HS-5 (cell line): ENCODE measurements at regions not wholly inside any gene's neighbourhood (a gene's known extent, or its start where the extent isn't known, plus 50 kb on each side); places are given as distances from the start of the nearest gene placed in this dataset.
"Not testable (repeated sequence)": the region's sequence is repeated elsewhere in the genome, so short reads cannot be mapped to it uniquely, and the experiment has no call there.

Source experiments
- DNase-seq: peaks from one replicate; pipeline ENCODE4 v3.0.0-alpha.2; 2012; ENCODE audit warnings: low read depth

DNA sequence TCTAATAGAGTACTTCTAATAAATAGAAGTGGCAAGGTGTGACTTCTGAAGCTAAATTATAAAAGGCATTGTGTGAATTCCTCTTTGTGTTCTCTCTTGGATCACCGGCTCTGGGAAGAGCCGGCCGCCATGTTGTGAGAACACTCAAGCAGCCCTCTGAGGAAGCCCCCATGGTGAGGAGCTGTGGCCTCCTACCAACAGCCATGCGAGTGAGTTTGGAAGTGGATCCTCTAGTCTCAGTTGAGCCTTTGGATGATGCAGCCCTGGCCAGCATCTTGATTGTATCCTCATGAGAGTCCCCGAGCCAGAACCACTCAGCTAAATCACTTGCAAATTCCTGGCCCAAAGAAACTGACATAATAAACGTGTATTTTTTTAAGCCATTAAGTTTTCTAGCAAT, 94.5 kb upstream of the CARD11 start:
- no peak for DNase-seq

DNA sequence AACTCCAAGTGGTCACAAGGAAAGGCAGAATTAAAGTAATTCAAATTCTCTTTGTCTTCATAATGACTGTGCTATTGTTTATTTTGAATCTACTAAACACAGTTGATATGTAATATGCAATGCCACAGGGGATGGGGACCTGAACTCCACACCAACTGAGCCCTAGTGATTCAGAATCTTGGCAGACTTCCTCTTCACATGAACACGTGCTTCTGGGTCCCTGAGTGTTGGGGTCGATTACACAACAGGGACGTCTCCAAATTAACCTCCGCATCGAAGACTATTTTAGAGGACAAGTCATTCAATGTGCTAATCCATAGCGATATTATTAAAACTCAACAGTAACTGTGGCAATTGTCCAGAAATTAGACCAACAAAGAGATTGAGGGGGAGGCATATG, 95.3 kb upstream of the CARD11 start:
- DNase-seq, result no peak

DNA sequence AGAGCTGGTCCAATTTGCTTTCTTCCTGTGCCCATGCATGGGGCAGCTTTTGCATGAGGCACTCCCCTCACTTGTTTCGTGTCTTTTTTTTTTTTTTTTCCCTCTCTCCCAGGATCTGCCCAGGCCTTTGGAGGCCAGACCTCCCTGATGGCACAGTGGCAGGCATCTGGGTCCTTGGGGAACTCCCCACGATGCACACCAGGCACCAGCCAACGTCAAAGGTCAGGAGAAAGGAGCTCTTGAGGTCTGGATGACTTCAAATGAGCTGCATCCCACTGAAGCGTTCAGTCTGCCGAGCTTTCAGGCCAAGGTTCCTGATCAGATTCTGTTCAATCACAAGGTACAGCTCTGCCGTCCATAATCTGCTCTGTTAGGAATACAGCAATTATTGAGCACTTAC, 97.2 kb upstream of the CARD11 start:
- DNase-seq, result no peak

DNA sequence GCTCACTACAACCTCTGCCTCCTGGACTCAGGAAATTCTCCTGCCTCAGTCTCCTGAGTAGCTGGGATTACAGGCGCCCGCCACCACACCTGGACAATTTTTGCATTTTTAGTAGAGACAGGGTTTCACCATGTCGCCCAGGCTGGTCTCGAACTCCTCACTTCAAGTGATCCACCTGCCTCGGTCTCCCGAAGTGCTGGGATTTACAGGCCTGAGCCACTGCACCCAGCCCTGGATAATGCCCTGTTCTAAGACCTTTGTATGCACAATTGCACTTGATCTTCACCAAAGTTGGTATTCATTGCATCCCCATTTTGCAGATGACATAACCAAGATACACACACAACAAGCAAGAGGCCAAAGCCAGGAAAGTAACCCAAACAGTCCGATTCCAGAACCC, 97.7 kb upstream of the CARD11 start:
- no peak for DNase-seq

DNA sequence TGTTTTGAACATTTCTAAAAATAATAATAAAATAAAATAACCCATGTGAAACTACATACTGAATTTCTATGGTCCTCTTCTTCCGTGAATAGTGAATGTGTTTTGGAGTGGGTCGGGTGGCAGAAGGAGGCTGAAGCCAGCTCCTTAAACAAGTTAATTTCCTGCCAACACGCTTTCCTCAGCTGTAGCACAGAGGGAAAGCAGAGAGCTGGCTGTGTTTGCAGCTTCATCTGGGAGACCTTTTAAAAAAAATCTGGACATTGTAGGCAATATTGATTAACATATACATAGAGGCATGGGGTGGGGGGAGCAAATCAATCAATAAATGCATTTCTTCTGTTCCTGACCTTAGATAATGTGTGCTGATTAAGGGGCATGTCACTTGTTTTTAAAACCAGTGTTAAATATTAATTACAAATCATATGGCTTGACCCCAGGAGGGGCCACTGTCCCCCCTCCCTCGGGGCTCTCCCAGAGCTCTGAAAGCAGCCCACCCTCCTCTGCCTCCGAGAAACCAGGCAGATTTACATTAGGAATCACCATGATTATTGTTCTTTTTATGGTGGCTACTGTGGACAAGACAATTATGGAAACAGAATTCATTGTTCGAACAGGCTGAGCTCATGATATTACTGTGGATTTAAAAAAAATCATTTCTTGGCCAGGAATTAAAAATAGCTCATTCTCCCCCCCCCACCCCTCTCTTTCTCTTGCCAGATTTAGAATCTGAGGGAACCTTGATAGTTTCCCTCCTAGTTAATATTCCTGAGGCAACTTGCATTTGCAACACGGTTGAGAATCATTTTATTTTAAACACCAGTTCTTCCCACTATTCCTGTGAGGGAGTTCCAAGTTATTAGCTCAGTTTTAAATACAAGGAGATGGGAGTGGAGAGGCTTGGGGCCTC, 100.5 kb upstream of the CARD11 start:
- no peak for DNase-seq

DNA sequence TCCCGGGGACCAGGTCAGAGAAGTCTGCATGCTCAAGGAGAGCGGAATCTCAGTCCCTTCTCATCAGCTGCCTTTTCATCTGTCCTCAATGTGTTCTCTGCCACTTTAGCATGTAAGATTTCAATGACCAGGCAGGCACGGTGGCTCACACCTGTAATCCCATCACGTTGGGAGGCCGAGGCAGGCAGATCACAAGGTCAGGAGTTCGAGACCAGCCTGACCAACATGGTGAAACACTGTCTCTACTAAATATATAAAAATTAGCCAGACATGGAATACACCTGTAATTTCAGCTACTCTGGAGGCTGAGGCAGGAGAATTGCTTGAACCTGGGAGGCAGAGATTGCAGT, 101.1 kb upstream of the CARD11 start:
- DNase-seq, result not testable (repeated sequence)

DNA sequence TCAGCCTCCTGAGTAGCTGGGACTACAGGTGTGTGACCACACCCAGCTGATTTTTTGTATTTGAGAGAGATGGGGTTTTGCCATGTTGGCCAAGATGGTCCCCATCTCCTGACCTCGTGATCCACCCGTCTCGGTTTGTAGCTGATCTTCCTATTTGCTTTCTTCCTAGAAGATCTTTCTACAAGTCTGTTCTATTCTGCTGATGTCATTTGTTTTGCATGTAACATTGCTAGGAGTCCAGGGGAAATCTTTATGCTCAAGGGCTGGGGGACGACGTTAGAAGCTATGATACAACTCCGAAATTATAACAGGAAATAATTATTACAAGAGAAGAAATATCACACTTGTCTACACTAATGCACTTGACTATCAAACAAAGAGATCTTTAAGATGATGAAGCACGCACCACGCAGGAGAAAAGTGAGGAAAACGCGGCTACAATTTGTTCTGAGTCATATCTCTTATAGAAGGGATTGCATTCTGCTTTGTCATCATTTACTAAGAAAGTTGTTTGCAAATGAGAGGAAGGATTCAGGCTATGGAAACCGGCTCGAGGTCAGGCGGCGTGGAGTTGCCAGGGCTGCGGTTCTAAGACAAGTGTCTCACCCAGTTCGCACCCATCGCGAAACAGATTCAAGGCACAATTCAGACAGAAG, 103.0 kb upstream of the CARD11 start:
- DNase-seq, result no peak

DNA sequence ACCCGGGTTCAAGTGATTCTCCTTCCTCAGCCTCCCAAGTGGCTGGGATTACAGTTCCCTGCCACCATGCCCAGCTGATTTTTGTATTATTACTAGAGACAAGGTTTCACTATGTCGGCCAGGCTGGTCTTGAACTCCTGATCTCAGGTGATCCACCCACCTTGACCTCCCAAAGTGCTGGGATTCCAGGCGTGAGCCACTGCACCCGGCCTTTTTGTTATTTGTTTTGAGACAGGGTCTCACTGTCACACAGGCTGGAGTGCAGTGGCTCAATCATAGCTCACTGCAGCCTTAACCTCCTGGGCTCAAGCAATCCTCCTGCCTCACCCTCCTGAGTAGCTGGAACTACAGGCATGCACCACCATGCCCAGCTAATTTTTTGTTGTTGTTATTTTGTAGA, 104.8 kb upstream of the CARD11 start:
- DNase-seq, result not testable (repeated sequence)

DNA sequence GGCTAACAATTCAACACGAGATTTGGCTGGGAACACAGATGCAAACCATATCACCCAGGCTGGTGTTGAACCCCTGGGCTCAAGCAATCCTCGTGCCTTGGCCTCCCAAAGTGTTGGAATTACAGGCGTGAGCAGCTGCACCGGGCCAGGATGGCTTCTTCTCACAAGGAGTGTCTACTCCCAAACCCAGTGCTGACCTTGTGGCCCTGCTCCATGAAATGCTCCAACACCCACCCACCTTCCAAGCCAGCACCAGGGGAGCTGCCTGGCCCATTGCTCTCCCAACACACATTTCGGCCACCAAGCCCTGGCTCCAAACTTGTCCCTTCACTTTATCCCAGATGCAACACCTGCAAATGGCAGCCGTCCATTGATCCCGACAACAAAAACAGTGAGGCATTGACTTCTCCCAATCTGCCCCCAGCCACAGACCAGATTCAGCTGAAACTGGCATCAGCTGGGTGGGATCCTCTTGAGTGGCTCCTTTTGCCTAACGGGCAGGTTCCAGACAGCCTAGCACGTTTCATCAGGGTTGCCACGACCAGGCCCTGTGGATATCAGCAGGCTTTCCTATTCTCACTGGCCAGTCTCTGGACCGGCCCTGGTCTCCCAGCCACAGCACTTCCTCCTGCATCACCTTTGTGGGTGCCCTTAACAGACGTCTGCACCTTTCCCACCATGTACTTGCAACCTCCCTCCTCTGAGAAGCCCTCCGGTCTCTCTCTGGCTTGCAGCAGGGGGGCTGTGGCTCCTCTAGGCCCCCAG, 105.7 kb upstream of the CARD11 start:
- no peak for DNase-seq

DNA sequence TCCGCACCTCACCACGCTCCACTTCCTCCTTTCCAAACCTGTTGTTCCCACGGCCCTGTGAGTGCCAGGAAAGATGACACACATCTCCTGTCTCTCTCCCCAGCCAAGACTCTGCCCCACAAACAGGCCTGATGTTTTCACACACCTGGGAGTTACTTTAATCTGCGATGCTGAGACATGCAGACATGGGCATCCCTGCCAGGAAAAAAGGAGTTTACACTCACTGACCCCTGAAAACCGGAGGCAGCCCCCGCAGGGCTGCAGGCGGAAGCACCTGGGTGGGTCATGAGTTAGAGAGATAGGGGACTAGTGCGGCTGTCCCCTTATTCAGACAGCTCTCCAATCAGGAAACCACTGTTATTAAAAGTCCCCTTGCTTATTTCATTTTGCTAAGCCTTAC, 106.4 kb upstream of the CARD11 start:
- DNase-seq, result no peak

DNA sequence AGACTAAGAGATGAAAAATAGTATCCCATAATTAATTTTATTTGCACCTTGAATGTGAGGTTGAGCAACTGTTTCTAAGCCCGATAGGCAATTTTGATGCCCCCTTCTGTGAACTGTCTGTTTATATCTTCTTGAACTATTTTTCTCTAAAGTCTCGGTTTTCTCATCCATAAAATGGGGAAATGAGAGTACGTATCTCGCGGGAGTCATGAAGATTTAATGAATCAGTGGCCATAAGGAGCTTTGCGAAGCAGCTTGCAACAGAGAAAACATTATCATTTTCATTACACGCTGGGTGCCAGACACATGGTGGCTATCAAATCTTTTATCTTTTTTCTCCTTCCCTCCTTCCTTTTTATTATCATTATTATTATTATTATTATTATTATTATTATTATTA, 108.1 kb upstream of the CARD11 start:
- DNase-seq, result no peak

DNA sequence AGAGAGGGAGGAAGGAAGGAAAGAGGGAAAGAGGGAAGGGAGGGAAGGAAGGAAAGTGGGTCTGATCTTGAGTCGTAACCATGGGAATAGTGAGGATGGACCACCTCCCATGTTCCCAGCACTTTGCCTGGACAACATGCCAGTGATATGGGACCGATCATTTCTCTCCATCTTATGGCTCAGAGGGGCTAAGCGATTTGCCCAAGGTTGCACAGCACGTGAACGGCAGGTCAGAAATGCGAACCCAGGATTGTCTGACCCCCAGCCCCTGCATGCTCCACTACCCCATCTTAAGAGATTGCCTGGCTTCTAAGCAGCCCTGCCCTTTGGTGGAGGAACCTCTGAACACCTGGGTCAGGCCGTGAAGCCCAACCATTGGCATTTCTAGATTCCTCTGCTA, 109.0 kb upstream of the CARD11 start:
- DNase-seq, result no peak

DNA sequence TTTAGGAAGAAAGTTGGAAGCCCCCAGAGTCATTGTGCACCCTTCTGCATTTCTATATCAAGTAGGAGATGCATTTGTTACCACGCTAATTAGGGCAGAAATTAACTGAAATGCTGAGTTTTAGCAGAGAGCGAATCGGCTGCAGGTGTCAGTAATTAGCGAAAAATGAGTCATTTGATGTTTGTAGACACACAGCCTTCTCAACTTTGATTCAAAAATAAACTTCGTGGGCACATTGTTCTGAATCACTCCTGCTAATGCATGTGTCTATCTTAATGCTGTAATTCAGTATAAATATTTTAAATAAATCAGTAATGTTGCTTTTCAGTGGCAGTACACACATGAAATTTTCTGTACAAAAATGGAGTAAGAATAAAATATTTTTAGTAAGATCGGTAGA, 109.5 kb upstream of the CARD11 start:
- DNase-seq, result no peak

DNA sequence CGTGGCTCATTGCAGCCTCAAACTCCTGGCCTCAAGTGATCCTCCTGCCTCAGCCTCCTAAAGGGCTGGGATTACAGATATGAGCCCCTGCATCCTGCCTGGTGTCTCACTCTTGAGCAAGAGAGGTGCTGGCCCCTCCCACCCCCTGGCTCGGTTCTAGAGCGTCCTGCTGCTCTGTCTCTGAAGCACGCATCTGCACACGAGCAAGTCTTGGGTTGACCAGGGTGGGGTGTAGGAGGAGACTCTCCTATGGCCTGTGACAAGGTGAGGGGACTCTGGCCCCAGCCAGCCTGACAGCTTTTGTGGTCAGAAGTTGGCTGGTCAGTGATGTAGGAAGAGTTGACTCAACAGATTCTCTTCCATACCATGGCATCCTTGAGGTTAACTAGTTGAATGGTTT, 110.7 kb upstream of the CARD11 start:
- DNase-seq, result no peak

DNA sequence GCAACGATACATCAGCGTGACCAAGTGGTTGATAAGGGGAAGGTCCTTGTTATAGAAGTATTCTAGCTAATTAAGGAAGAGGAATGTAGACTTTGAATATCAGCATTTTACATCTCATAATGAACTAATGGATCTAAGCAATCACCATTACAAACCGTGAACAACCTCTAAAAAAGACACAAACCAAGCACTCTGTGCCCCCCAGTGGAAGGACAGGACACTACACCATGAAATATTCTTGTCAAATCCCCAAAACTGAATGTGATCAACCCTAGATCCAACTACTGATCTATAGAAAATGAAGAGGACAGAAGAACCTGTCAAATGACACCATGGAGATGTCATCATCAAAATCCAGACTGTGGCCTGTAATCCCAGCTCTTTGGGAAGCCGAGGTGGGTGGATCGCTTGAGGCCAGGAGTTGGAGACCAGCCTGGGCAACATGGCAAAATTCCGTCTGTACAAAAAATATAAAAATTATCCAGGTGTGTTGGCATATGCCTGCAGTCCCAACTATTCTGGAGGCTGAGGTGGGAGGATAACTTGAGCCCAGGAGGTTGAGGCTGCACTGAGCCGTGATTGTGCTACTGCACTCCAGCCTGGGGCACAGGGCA, 111.3 kb upstream of the CARD11 start:
- peak; percentile 11 for DNase-seq

DNA sequence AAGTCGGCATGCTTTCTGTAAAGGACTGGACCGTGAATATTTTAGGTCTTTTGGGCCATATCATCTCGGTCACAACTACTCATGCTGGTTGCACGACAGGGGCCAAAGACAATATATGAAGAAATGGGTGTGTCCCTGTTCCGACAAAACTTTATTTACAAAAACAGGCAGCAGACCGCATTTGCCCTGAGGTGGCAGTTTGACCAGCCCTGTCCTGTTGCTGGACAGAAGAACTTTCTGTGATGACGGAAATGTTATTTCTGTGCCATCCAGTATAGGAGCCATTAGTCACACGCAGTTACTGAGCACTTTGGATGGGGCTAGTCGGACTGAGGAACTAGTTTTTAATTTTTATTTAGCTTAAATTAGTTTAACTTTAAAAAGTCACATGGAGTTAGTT, 112.8 kb upstream of the CARD11 start:
- no peak for DNase-seq

DNA sequence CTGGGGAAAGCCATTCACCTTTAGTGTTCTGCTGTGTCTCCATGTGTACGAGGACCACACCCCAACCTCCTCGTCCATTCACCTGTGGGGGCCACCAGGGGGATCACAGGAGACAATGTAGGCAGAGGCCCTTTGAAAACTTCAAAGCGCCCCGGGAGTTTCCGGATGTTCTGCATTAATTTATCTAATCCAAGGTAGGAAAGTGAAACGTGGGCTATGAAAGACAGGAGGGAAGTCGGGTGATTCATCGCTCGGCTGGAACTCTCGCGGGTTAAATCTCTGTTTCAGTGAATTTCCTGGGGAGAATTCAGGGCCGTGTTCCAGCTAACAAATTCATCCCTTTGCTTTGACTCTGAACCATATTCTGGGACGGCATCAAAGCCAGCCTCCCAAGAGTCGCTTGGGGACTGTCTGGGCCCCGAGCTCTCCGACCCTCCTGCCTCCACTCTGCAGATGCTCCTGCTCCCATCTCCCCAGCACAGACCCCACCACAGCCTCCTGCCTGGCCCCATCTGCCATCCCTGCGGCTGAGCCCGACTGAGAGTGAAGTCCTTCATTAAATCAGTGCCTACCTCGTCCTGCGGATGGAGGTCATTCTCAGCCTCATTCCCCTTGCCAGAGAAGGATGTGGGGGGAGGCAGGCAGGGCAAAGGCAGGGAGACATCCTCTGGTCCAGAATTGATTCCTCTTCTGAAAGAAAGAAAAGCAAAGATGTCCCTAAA, 114.1 kb upstream of the CARD11 start:
- no peak for DNase-seq

DNA sequence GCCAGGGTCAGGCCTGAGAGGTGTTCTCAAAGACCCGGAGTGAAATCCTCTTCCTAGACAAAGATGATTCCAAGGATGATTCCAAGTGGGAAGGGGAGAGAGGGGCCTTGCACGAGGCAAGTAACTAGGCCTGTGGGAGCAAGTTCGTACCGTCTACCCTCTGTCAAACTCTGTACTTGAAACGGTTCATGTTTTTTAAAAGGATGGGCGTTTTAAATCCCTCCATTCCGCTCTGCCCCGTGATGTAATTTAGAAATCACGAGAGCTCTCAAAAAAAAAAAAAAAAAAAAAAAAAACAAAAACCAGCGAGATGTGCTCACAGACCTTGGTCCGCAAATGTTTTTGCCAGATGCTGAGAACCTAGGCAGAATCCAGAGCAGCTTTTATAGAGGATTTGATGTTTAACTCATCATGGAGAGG, 114.7 kb upstream of the CARD11 start:
- no peak for DNase-seq

DNA sequence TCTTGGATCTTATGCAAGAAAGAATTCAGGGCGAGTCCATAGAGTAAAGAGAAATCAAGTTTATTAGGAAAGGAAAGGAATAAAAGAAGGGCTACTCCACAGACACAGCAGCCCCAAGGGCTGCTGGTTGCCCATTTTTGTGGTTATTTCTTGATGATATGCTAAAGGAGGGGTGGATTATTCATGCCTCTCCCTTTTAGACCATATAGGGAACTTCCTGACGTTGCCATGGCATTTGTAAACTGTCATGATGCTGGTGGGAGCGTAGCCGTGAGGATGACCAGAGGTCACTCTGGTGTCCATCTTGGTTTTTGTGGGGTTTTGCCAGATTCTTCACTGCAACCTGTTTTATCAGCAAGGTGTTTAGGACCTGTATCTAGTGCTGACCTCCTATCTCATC, 115.4 kb upstream of the CARD11 start:
- no peak for DNase-seq

DNA sequence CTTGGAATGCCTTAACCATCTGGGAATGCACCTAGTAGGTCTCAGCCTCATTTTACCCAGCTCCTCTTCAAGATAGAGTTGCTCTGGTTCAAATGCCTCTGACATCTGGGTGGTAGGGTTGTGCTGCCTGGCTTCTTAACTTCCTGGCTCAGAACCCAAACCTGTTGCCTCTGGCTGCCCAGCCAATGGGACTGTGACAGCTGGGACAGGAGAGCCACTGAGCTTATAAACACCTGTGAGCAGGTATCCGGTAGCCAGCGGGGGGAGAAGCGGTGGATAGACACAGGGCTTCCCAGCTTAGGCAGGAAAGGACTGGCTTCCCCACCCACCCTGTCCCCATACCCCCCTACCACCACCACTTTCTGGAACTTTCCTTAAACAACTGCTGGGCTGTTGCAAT, 115.8 kb upstream of the CARD11 start:
- DNase-seq, result no peak

DNA sequence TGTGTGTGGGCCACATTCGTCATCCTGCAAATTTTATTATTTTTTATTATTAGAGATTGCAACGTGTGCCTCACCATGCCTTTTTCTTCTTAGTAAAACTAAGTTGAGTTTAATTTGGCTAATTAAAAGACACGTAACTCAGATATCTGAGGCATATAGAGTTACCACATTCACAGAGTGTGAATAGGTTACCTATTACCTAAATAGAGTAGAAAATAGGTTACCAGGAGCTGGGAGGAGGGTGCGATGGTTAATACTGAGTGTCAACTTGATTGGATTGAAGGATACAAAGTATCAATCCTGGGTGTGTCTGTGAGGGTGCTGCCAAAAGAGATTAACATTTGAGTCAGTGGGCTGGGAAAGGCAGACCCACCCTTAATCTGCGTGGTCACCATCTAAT, 116.3 kb upstream of the CARD11 start:
- DNase-seq, result not testable (repeated sequence)

DNA sequence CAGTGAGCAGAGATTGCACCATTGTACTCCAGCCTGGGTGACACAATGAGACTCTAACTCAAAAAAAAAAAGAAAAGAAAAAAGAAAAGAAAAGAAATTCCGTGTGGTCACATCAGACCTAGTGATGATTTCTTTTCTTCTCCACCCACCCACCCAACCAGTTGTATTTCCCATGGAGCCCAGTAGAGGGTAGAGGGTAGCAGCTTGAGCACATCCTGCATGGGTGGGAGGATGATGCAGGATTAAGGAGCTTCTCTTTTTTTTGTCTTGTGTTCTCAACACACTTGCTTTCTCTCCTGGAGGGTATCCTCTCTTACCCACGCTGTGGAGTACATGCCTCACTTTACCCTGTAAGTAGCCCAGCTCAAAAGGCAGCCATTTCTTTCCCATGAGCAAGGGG, 118.6 kb upstream of the CARD11 start:
- DNase-seq, result no peak
